Transverse colon (tissue), 3 donors: ENCODE measurements at regions not wholly inside any gene's neighbourhood (a gene's known extent, or its start where the extent isn't known, plus 50 kb on each side); places are given as distances from the start of the nearest gene placed in this dataset.

Experiments used
- CTCF ChIP-seq, 5 experiments: fragments of 200-600 bp in 3 of 5; fragments of 450-650 bp in 2 of 5; sonication (generic) in 3 of 5; IDR thresholded peaks; 1 replicate in 2 of 5; 2 replicates in 3 of 5; pipeline ENCODE4 v1.5.1; 2016 to 2017; ENCODE audit warnings: antibody characterized with exemption in 5 of 5, inconsistent platforms in 3 of 5, mild to moderate bottlenecking in 2 of 5, moderate library complexity in 1 of 5
- EP300 ChIP-seq: sonication (generic); formaldehyde crosslinking; IDR thresholded peaks from one replicate; pipeline ENCODE4 v1.6.1; 2017; ENCODE audit warnings: antibody characterized with exemption, low read depth

- no peak for TF ChIP-seq CTCF (IDR thresholded peaks at IDR 0.05)
- no peak for TF ChIP-seq EP300
These were observed 113.9 kb downstream of the HFE start for GRCh38 chr6:26200918-26201721.
